Panc1 (cell line): ENCODE measurements at regions not wholly inside any gene's neighbourhood (a gene's known extent, or its start where the extent isn't known, plus 50 kb on each side); places are given as distances from the start of the nearest gene placed in this dataset.

Source experiments
- ATAC-seq: fragments of 200-7000 bp; cut with Tn5 transposase; 2 replicates; pipeline ENCODE4 v1.9.1; 2020; ENCODE audit warnings: mild to moderate bottlenecking, moderate library complexity
- BruUV-seq: library from RNA; stranded (reverse); fragments of 400-500 nt; replicated peaks from 2 replicates; lab custom pipeline; 2021; lab: Mats Ljungman, UMichigan
- CTCF ChIA-PET: fragments of 300-600 bp; sonication (Branson Sonifier 250); formaldehyde crosslinking; loops from one replicate; lab custom pipeline; 2022; ENCODE audit warnings: antibody characterized with exemption; lab: Charles Lee
- POLR2A ChIA-PET: fragments of 300-600 bp; sonication (Branson Sonifier 250); formaldehyde crosslinking; loops from one replicate; lab custom pipeline; 2022; ENCODE audit warnings: antibody characterized with exemption; lab: Charles Lee
- DNase-seq: peaks from one replicate; pipeline ENCODE4 v3.0.0-alpha.2; 2010; ENCODE audit warnings: low read depth, low spot score
- H3K27ac ChIP-seq: 2 replicates; pipeline ENCODE4 v1.5.1; 2011; ENCODE audit warnings: mild to moderate bottlenecking, low read length, inconsistent platforms
- H3K27me3 ChIP-seq: fragments of 200-500 bp; sonication (Bioruptor generic); 2 replicates; pipeline ENCODE4 v1.6.0; 2014; ENCODE audit warnings: low read length, inconsistent platforms; ENCODE audit not compliant: control insufficient read depth, insufficient read depth
- H3K36me3 ChIP-seq: fragments of 200-500 bp; sonication (Bioruptor generic); 2 replicates; pipeline ENCODE4 v1.5.1; 2014; ENCODE audit warnings: inconsistent platforms, mild to moderate bottlenecking, low read length, moderate library complexity; ENCODE audit not compliant: control insufficient read depth, insufficient read depth
- H3K4me1 ChIP-seq: 2 replicates; pipeline ENCODE4 v1.5.1; 2011; ENCODE audit warnings: inconsistent platforms, mild to moderate bottlenecking, low read length, moderate library complexity; ENCODE audit not compliant: control insufficient read depth, insufficient read depth
- H3K4me3 ChIP-seq, 2 experiments: 2 replicates each; pipeline ENCODE4 v1.5.1; 2011 to 2012; ENCODE audit warnings: low read depth in 2 of 2, low read length in 2 of 2, mild to moderate bottlenecking in 2 of 2, inconsistent platforms in 1 of 2, moderate library complexity in 1 of 2
- H3K9me3 ChIP-seq: fragments of 200-500 bp; sonication (Bioruptor generic); 2 replicates; pipeline ENCODE4 v1.5.1; 2014; ENCODE audit warnings: low read depth, mild to moderate bottlenecking, inconsistent platforms, low read length, moderate library complexity; ENCODE audit not compliant: control insufficient read depth, insufficient read depth
- POLR2AphosphoS5 ChIP-seq: IDR thresholded peaks from 2 replicates; pipeline ENCODE4 v1.6.1; 2012; ENCODE audit warnings: mild to moderate bottlenecking, low read depth, low read length, moderate library complexity
- SIN3A ChIP-seq: IDR thresholded peaks from 2 replicates; pipeline ENCODE4 v1.6.1; 2012; ENCODE audit warnings: low read depth, mild to moderate bottlenecking, low read length, moderate library complexity, borderline replicate concordance; ENCODE audit not compliant: insufficient read depth
- TCF7L2 ChIP-seq: IDR thresholded peaks from 2 replicates; pipeline ENCODE4 v1.6.1; 2011; ENCODE audit warnings: mild to moderate bottlenecking, low read depth, low read length, inconsistent platforms
- in situ Hi-C: cut with HindIII; loops from 2 replicates; pipeline ENCODE4 v1.10.0; 2016; ENCODE audit warnings: low sequenced_read_pairs, low pct_unique_long_range_greater_than_20kb
- intact Hi-C: fragments of 100-400 bp; cut with micrococcal nuclease; formaldehyde crosslinking; loops from one replicate; pipeline ENCODE4 v1.10.0; 2022; ENCODE audit not compliant: unreplicated experiment
- TF ChIP-seq, protein P1 (sequence below), 2 experiments: IDR thresholded peaks; 2 replicates each; pipeline ENCODE4 v1.6.1; 2011 to 2012; ENCODE audit warnings: low read depth in 2 of 2, control low read depth in 1 of 2, low read length in 1 of 2, mild to moderate bottlenecking in 1 of 2, moderate library complexity in 1 of 2; ENCODE audit not compliant: insufficient read depth in 1 of 2
- TF ChIP-seq, protein P2 (sequence below): fragments of 450-650 bp; IDR thresholded peaks from 2 replicates; pipeline ENCODE4 v1.5.1; 2017; ENCODE audit warnings: mild to moderate bottlenecking

DNA sequence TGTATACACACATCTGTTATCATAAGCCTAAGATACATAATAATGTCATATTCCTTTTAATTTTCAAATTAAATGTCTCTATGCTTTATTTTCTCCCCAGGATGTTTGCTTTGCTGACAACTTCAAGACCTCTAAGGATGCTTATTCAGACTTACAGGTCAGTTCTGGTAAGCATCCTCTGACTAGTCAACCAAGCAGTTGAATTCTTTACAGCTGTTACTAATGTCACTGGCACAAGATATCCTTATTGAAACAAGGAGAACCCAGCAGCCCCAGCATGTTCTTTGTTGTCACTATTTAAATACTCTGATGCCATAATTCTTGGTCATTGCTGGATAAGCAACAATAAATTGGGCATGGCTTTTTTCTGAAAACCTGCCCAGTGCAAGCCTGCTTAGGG, 232.3 kb upstream of the PMFBP1 start:
- Histone ChIP-seq H3K4me3 (no peak overlapping the region), H3K36me3 (no peaks in the 10 kb centered on the region), H3K4me1 (no peaks in the 10 kb centered on the region), H3K27ac (no peak overlapping the region), H3K9me3 (no peaks in the 10 kb centered on the region), H3K27me3 (no peaks in the 10 kb centered on the region)
- TF ChIP-seq, protein P1, sequence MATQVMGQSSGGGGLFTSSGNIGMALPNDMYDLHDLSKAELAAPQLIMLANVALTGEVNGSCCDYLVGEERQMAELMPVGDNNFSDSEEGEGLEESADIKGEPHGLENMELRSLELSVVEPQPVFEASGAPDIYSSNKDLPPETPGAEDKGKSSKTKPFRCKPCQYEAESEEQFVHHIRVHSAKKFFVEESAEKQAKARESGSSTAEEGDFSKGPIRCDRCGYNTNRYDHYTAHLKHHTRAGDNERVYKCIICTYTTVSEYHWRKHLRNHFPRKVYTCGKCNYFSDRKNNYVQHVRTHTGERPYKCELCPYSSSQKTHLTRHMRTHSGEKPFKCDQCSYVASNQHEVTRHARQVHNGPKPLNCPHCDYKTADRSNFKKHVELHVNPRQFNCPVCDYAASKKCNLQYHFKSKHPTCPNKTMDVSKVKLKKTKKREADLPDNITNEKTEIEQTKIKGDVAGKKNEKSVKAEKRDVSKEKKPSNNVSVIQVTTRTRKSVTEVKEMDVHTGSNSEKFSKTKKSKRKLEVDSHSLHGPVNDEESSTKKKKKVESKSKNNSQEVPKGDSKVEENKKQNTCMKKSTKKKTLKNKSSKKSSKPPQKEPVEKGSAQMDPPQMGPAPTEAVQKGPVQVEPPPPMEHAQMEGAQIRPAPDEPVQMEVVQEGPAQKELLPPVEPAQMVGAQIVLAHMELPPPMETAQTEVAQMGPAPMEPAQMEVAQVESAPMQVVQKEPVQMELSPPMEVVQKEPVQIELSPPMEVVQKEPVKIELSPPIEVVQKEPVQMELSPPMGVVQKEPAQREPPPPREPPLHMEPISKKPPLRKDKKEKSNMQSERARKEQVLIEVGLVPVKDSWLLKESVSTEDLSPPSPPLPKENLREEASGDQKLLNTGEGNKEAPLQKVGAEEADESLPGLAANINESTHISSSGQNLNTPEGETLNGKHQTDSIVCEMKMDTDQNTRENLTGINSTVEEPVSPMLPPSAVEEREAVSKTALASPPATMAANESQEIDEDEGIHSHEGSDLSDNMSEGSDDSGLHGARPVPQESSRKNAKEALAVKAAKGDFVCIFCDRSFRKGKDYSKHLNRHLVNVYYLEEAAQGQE (IDR thresholded peaks at IDR 0.05; ENCODE audit: insufficient read depth in 1 of 2, low read depth in 2 of 2, low read length in 1 of 2), result no peak
- no peak for TF ChIP-seq TCF7L2
- no peak for TF ChIP-seq SIN3A
- TF ChIP-seq, protein P2, sequence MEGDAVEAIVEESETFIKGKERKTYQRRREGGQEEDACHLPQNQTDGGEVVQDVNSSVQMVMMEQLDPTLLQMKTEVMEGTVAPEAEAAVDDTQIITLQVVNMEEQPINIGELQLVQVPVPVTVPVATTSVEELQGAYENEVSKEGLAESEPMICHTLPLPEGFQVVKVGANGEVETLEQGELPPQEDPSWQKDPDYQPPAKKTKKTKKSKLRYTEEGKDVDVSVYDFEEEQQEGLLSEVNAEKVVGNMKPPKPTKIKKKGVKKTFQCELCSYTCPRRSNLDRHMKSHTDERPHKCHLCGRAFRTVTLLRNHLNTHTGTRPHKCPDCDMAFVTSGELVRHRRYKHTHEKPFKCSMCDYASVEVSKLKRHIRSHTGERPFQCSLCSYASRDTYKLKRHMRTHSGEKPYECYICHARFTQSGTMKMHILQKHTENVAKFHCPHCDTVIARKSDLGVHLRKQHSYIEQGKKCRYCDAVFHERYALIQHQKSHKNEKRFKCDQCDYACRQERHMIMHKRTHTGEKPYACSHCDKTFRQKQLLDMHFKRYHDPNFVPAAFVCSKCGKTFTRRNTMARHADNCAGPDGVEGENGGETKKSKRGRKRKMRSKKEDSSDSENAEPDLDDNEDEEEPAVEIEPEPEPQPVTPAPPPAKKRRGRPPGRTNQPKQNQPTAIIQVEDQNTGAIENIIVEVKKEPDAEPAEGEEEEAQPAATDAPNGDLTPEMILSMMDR, result no peak
- TF ChIP-seq POLR2AphosphoS5, result no peak
- intact Hi-C loops, result no loop called here
- no TSS peak for BruUV-seq
- ChIA-PET POLR2A (no interaction called here), CTCF (no interaction called here)
- no peak for DNase-seq
- ATAC-seq, result no peak
- in situ Hi-C loops, result no loop called here

DNA sequence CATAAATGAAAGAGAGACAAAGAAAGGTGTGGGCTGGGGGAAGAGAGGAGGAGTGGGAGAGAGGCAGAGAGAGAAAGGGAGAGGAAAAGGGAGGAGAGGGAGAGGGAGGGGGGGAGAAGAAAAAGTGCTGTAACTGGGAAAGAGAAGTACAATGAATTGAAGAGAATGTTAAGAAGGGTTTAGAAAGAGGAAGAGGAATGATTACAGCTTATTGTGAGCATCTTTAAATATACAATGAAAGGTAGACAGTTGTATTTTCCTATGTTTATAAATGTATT, 229.1 kb upstream of the PMFBP1 start:
- BruUV-seq, result no TSS peak
- in situ Hi-C loops, result no loop called here

More for the DNA sequence above, 229.1 kb upstream of the PMFBP1 start:
- Histone ChIP-seq H3K36me3 (no peaks in the 10 kb centered on the region), H3K4me3 (no peak overlapping the region), H3K4me1 (no peaks in the 10 kb centered on the region), H3K27me3 (no peaks in the 10 kb centered on the region), H3K27ac (no peak overlapping the region), H3K9me3 (no peaks in the 10 kb centered on the region)
- DNase-seq, result no peak
- intact Hi-C loops, result no loop called here
- POLR2A ChIA-PET, result no interaction called here
- CTCF ChIA-PET, result no interaction called here
- ATAC-seq, result no peak
- TF ChIP-seq SIN3A, result no peak
- TF ChIP-seq TCF7L2, result no peak
- TF ChIP-seq, protein P1 (IDR thresholded peaks at IDR 0.05; ENCODE audit: insufficient read depth in 1 of 2, low read depth in 2 of 2, low read length in 1 of 2), result no peak
- TF ChIP-seq, protein P2, result no peak
- TF ChIP-seq POLR2AphosphoS5, result no peak
